Left lobe of liver (tissue), 2 donors: ENCODE measurements at regions not wholly inside any gene's neighbourhood (a gene's known extent, or its start where the extent isn't known, plus 50 kb on each side); places are given as distances from the start of the nearest gene placed in this dataset.
"Not testable (repeated sequence)": the region's sequence is repeated elsewhere in the genome, so short reads cannot be mapped to it uniquely, and the experiment has no call there.

Experiments
- ATAC-seq: fragments of 200-7000 bp; cut with Tn5 transposase; one replicate; pipeline ENCODE4 v1.9.1; 2020; ENCODE audit warnings: mild to moderate bottlenecking, moderate library complexity
- DNase-seq: peaks from one replicate; pipeline ENCODE4 v3.0.0-alpha.2; 2020; ENCODE audit warnings: low spot score
- donor health status: DM: no; HTN: no; CAD: no; lungs with moderate emphysema.
- donor health status: DM: no; HTN: yes; CAD: no.

DNA sequence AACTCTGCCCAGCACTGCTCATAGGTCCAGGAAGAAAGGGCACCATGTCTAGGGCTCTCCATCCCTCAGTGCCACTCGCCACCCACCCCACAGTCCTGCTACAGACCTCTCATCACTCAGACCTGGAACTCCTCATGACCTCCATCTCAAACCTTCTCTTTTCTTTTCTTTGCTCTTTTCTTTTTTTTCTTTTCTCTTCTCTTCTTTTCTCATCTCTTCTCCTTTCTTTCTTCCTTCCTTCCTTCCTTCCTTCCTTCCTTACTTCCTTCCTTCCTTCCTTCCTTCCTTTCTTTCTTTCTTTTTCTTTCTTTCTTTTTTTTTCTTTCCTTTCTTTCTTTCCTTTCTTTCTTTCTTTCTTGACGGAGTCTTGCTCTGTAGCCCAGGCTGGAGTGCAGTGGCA, 122.2 kb downstream of the KLF6 start:
- no peak for DNase-seq

DNA sequence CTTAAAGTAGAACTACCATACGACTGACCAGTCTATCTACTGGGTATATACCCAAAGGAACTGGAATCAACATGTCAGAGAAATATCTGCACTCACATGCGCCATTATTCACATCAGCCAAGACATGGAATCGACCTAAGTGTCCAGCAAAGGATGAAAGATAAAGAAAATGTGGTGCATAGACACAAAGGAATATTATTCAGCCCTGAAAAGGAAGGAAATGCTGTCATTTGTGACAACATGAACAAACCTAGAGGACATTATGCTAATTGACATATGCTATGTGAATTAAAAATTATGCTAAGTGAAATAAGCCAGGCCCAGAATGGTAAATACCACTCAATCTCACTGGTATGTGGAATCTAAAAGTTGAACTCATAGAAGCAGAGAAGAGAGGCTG, 123.7 kb downstream of the KLF6 start:
- DNase-seq (no peak), ATAC-seq (no peak)

More for the DNA sequence above, 122.2 kb downstream of the KLF6 start:
- ATAC-seq: no peak

DNA sequence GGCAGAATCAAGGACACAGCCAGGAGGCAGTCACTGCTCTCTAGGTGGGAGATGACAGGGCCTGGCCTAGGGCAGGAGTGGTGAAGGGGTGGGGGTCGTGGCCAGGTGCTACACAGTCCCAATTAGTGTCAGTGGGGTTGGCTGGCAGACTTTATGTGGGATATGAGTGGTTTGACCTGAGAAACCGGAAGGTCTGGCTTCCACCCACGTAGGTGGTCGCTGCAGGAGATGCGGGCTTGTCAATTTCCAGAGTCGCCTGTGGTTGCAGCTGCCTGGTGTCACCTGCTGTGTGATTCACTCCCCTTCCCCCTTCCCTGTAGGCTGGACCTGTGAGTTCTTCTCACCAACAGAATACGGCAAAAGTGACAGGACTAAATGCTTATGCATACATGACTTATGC, 124.3 kb downstream of the KLF6 start:
- no peak for ATAC-seq

DNA sequence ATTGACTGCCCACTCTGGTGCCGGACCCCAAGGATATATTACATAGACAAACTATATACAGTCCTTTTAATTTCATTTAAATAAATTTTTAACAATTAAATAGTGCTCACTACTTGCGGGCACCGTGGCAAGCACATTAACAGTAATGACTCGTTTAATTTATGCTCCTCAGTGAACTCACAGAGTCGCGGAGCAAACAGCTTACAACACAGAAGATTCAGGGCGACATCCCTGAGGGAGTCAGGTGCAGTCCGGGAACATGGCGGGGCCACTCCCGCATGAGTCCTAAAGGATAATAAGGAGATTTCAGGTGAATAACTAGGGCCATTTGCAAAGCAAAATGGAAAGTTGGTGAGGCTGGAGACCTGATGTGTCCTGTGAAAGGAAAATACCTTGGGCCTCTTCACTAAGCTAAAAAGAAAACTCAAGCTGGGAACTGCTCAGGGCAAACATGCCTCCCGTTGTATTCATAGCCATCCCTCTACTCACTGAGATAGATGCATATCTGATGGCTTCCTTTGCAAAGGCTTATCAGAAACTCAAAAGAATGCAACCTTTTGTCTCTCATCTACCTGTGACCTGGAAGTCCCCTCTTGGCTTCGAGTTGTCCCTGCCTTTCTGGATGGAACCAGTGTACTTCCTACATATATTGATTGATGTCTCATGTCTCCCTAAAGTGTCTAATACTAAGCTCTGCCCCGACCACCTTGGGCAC, 125.6 kb downstream of the KLF6 start:
- no peak for ATAC-seq

More for the DNA sequence above, 124.3 kb downstream of the KLF6 start:
- DNase-seq: no peak

DNA sequence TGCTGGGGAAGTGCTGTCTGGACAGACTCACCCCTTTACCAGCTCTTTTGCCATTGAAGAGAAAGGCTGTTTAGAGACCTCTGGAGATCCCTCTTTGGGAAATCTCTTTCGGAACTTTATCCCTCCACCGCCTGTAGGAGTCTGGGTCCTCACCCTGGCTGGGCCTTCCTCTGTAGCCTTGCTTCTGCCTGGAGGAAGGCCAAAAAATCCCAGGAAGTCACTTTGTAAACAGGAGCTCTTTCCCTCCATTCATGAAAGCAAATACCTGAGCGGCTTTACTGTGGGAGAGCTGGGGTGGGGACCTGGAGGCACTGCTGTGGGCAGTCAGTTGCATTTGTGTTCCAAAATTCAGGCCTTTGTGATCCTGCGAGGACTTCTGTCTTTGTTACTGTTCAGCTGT, 126.2 kb downstream of the KLF6 start:
- DNase-seq: no peak
- ATAC-seq: no peak

More for the DNA sequence above, 125.6 kb downstream of the KLF6 start:
- DNase-seq: no peak

DNA sequence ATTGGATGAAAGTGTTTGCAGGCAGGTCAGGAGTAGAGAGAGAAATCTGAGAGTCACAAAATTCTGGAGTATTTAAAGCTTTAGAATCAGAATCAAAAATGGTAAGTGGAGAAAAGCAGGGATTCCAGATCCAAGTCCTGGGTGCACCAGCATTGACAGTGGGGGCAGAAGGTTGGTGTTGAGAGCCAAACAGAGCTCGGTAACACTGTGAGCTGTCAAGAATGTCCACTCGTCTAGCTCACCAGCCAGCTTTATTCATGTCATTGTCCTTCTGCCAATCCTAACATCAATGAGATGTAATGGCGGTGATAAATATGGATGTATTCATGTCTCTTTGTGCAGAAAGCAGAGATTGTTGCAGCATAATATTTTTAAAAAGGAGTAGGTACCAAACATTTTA, 128.8 kb downstream of the KLF6 start:
- ATAC-seq: no peak
- DNase-seq: no peak

DNA sequence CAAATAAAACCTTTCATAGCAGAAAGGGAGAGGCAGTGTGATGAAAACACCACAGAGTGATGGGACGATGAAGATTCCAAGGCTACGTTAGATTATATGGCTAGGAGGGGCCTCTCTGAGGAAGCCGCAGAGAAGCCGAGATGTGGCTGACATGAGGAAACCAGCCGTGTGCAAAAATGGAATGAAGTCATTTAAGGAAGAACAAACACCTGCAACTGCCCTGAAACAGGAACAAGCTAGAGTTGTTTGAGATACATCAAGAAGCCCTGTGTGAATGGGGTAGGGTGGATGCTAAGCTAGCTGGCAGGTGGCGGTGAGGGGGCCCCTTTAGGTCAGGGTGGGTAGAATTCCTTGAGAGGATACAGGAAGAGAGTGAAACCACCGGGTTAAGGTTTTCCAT, 129.5 kb downstream of the KLF6 start:
- ATAC-seq: no peak

DNA sequence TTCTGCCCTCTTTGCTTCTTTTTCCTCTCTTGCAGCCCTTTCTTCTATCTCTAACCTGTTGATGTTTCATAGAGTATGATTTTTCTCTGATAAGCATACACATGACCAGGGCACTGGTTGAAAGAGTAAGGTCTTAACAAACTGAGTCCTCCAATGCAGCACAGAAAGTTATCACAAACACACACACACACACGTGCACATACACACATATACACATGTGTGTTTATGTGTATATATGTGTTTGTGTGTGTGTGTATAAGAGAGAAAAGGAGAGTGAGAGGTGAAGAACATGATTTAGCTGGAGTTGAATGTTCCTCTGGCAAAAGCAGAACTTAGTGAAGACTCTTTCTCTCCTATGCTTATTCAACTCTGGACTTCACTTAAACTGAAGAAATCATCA, 130.0 kb downstream of the KLF6 start:
- ATAC-seq (no peak), DNase-seq (no peak)

More for the DNA sequence above, 129.5 kb downstream of the KLF6 start:
- no peak for DNase-seq

DNA sequence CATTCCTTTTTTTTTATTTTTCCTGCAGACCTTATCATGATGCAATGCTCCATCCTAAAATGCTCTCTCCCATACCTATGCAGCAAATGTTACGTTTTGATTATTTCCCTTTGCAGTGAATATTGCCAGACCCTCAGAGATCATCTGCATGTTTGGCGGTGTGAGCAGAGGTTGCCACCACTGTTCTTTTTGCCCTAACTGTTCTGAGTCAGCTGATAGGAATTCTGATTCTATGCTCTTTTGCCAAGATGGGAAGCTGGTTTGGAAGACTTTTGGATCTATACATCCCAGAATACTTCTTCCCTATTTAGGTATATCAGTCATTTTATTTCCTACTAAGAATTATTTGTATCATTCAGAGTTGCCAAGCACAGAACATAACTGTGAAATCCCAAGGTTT, 130.5 kb downstream of the KLF6 start:
- DNase-seq (no peak), ATAC-seq (no peak)

DNA sequence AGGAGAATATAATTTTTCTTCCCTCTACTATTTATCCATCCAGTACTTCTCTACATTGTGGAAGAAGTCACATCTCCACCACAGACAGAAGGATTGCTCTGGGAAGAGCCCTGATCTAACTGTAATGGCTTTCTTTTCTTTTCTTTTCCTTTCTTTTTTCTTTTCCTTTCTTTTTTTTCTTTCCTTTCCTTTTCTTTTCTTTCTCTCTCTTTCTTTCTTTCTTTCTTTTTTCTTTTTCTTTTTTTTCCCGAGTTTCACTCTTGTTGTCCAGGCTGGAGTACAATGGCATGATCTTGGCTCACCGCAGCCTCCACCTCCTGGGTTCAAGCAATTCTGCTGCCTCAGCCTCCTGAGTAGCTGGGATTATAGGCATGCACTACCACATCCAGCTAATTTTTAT, 131.7 kb downstream of the KLF6 start:
- ATAC-seq: not testable (repeated sequence)

DNA sequence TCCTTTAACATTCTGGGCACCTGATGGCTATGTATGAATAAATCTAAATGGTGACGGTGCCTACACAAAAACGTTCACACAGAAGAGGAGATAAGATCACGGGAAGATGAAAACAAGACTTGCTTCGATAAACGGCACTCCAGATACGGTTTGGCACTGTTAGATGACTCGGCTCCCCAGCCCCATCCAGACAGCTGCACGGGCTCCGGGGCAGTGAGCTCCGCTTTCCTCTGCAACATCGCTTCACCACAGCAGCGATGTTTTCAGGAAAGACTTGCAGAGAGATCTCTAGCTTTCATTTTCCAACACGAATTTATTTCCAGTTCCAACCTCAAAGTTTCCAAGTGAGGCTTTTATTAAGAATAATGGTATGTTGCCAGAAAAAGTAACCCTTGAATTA, 132.1 kb downstream of the KLF6 start:
- no peak for DNase-seq

More for the DNA sequence above, 131.7 kb downstream of the KLF6 start:
- DNase-seq: not testable (repeated sequence)

DNA sequence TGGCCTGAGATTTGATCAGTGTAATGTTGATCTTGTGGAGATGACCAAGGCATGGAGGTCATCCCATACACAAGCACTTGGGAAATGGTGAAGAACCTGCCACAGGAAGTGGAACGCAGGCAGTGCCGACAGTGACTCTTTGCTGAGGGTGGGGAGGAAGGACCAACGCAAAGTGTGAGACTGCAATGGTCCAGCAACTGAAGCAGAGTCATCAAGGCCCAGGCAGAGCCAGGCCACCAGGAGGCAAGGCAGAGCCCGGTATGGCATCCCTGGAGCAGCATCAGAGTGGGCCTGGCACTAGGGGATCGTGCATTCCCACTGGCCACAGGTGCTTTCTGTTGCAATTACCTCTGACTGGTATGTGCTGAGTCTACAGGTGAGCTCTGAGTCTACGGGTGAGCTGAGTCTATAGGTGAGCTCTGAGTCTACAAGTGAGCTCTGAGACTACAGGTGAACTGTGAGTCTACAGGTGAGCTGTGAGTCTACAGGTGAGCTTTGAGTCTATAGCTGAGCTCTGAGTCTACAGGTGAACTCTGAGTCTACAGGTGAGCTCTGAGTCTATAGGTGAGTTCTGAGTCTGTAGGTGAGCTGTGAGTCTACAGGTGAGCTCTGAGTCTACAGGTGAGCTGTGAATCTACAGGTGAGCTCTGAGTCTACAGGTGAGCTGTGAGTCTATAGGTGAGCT, 132.9 kb downstream of the KLF6 start:
- ATAC-seq (no peak), DNase-seq (no peak)

More for the DNA sequence above, 132.1 kb downstream of the KLF6 start:
- ATAC-seq: no peak

DNA sequence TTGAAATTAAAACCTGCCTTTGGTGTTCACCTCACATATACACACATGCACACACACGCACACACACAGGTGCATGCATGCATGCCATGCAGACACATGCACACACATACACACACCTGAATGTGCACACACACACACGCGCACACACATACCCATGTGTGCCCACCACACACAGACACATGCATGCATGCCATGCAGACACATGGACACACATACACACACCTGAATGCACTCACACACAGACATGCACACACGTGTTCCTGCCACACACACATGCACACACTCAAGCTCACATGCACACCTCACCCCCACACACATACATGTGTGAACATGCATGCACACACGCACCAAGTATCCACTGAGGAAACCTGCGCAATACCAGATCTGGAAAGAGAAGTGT, 136.4 kb downstream of the KLF6 start:
- ATAC-seq (no peak), DNase-seq (no peak)

DNA sequence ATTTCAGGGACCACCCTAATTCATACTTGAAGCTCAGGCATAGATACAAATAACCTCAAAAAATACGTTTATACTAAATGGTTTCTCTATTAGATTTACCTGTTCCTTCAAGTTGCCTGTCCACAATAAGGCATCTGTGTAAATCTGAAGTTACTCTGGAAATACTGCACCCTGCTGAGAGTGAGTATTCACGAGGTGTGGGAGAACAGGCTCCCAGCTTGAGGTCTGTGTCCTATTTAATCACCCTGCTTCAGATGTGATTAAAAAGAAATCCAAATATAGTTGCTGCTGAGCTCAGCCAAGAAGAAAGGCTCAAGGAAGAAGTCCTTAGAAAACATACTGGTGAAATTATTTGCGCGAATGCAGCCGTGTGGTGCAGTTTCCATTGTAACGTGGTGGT, 136.8 kb downstream of the KLF6 start:
- no peak for ATAC-seq
- no peak for DNase-seq

DNA sequence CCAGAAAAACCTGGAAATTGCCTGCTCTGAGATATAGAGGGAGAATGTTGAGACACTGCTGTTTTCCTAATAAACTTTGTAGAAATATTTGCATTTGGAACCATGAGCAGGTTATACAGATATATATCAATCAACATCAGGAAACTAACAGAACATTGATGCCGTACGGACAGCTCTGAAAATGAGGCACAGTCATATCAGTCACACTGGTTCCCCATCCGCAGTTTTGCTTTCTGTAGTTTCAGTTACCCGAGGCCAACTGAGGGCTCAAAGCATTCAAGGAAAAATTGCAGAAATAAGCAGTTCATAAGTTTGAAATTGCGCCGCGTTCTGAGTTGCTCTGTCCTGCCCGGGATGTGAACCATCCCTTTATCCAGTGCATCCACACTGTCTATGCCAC, 137.9 kb downstream of the KLF6 start:
- DNase-seq: no peak
- no peak for ATAC-seq

DNA sequence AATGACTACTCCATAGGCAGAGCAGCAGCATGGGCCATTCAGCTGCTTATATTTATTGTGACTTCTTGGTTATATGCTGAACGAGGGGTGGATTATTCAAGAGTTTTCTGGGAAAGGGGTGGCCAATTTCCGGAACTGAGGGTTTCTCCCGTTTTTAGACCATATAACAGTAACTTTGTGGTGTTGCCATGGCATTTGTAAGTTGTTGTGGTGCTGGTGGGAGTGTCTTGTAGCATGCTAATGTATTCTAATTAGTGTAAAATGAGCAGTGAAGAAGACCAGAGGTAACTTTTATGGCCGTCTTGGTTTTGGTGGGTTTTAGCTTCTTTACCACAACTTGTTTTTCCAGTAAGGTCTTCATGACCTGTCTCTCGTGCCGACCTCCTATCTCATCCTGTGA, 139.6 kb downstream of the KLF6 start:
- no peak for ATAC-seq
- DNase-seq: no peak

DNA sequence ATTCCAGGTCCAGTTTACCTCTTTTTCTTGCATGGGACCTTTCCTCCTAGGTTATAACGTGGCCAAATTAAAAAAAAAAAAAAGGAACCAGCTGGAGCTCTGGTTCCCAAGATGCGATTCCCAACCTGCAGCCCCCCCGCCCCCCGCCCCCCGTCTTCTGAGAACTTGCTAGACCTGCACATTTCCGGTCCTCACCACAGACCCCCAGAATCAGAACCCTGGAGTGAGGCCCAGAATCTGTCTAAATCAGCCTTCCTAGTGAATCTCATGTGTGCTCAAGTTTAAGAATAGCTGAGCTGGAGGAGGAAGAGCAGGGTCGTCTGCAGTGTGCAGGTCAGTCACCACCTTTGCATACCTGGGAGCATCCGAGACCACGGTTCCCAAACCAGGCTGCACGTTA, 144.2 kb downstream of the KLF6 start:
- DNase-seq (no peak), ATAC-seq (no peak)

DNA sequence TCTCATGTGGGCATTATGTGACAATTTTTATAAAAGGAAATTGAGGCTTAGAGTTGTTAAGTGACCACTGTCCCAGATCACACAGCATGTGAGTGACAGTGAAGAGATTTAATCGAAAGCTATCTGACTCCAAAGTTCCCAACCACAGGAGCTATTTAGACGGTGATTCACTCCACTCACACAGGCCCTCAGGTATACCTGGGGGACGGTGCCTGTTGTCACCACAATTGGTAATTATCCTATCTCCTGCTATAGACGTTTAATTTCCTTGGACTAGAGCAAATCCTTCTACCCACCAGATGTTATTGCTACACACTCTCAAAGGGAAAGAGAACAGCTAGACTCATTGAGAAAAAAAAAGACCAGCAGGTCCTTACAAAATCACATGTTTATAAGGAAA, 145.5 kb downstream of the KLF6 start:
- no peak for ATAC-seq
- DNase-seq: no peak

DNA sequence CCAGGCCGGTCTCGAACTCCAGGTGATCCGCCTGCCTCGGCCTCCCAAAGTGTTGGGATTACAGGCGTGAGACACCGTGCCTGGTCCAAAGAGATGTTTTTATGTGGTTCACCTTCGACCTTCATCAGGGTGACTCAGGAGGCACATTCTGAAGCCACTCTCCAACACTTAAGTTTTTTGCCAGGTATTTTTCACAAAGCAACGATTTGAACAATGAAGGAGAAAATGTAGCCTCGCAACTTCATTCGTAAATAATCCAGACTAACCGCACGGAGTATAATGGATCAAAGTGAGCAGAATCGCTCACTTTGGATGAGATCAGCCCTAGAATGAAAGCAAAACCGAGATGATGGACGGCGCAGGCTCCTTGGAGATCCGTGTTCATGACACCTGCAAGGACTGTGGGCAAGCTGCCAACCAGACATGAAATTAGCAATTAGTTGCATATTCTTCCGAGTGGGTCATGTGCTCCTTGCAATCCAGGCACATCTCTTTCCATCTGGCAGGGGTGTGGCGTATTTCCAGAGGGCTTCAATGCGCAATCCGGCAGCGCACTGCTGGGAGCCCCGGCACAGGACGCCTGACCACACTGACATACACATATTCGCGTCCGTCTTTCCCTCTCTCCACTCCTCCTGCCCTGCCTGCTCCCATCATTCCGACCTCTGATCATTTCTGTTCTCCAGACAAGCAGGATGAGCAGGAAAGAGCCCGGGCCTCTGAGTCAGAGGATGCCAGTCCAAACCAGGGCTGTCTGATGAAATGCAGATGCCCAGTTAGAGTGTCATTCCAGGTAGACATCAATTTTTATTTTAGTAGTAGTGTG, 148.4 kb downstream of the KLF6 start:
- ATAC-seq (no peak), DNase-seq (no peak)

DNA sequence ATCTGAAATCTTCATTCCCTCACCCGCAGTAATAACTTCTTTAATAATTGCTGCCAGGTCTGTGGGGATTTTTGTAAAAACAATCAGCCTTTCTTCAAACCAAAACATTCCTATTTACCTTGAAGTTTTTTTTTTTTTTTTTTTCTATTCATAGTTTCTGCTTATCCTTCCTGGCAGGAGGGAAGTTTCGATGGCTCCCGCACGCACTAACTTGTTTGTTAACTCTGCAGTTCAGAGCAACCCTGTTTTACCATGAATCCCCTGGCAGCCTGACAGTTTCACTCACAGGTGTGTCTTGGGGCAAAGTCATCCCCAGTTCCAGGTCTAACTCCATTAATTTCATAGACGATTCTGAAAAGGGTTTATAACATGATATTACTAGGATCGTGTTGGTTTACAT, 149.3 kb downstream of the KLF6 start:
- DNase-seq (no peak), ATAC-seq (no peak)

DNA sequence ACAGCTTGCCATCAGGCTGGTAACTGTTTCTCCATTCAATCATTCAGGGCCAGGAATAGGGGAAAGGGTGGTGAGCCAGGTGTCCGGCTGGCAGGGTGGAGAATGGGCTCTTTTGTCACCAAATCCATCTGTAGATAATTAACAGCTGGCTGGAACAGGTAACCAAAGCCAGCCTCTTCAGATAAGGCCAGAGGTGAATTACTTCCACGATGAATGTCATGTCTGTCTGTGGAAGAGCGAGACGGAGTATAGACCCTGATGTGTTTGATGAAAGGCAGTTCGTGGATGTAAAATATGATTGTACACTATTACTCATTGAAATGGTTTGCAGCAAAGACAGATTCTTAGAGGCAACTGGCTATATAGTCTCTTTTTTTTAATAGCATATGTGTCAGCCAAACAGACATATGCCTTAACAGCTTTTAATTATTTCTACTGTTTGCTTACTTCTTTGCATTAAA, 149.8 kb downstream of the KLF6 start:
- ATAC-seq (no peak), DNase-seq (no peak)

DNA sequence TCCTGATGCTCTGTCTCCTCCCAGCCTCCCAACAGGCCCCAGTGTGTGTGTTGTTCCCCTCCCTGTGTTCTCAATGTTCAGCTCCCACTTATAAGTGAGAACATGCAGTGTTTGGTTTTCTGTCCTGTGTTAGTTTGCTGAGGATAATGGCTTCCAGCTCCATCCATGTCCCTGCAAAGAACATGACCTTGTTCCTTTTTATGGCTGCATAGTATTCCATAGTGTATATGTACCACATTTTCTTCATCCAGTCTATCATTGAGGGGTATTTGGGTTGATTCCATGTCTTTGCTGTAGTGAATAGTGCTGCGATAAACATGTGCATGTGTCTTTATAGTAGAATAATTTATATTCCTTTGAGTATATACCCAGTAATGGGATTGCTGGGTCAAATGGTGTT, 150.4 kb downstream of the KLF6 start:
- not testable (repeated sequence) for DNase-seq, ATAC-seq
